Thyroid gland (tissue), 4 donors: ENCODE measurements at regions not wholly inside any gene's neighbourhood (a gene's known extent, or its start where the extent isn't known, plus 50 kb on each side); places are given as distances from the start of the nearest gene placed in this dataset.
"Not testable (repeated sequence)": the region's sequence is repeated elsewhere in the genome, so short reads cannot be mapped to it uniquely, and the experiment has no call there.

Experiments used
- DNase-seq, 2 donors: peaks; one replicate each; pipeline ENCODE4 v3.0.0-alpha.2; 2019
- H3K27ac ChIP-seq, 3 donors: fragments of 200-600 bp; sonication (generic); 1 replicate in 2 of 3; 2 replicates in 1 of 3; pipeline ENCODE4 v1.5.1; 2016 to 2019; ENCODE audit warnings: mild to moderate bottlenecking in 1 of 3, moderate library complexity in 1 of 3
- H3K27me3 ChIP-seq: fragments of 200-600 bp; sonication (generic); one replicate; pipeline ENCODE4 v1.5.1; 2019
- H3K36me3 ChIP-seq, 2 donors: fragments of 200-600 bp; sonication (generic); one replicate each; pipeline ENCODE4 v1.5.1; 2016 to 2019
- H3K4me1 ChIP-seq, 2 donors: fragments of 200-600 bp; sonication (generic); one replicate each; pipeline ENCODE4 v1.5.1; 2017 to 2019
- H3K4me3 ChIP-seq, 3 donors: fragments of 200-600 bp; sonication (generic); replicated peaks in 1 of 3; 1 replicate in 2 of 3; 2 replicates in 1 of 3; pipeline ENCODE4 v1.5.1; 2016; ENCODE audit warnings: mild to moderate bottlenecking in 1 of 3
- H3K9me3 ChIP-seq: fragments of 200-600 bp; sonication (generic); one replicate; pipeline ENCODE4 v1.5.1; 2017
- CTCF ChIP-seq, 6 experiments: fragments of 200-600 bp in 3 of 6; fragments of 450-650 bp in 3 of 6; sonication (generic) in 3 of 6; IDR thresholded peaks; one replicate each; pipeline ENCODE4 v1.5.1; 2016 to 2019; ENCODE audit warnings: antibody characterized with exemption in 6 of 6, mild to moderate bottlenecking in 2 of 6, inconsistent platforms in 1 of 6, moderate library complexity in 1 of 6
- POLR2A ChIP-seq, 2 donors: fragments of 450-650 bp; IDR thresholded peaks; one replicate each; pipeline ENCODE4 v1.6.1; 2017; ENCODE audit warnings: antibody characterized with exemption in 2 of 2, mild to moderate bottlenecking in 2 of 2, moderate library complexity in 1 of 2
- WGBS, 2 donors: methylation state at CpG; one replicate each; pipeline ENCODE4 v1.1.5; 2017; 5-methylcytosine and 5-hydroxymethylcytosine counted together
- intact Hi-C: fragments of 100-400 bp; cut with DNase I; formaldehyde crosslinking; loops from one replicate; pipeline ENCODE4 v1.15.1; 2023

DNA sequence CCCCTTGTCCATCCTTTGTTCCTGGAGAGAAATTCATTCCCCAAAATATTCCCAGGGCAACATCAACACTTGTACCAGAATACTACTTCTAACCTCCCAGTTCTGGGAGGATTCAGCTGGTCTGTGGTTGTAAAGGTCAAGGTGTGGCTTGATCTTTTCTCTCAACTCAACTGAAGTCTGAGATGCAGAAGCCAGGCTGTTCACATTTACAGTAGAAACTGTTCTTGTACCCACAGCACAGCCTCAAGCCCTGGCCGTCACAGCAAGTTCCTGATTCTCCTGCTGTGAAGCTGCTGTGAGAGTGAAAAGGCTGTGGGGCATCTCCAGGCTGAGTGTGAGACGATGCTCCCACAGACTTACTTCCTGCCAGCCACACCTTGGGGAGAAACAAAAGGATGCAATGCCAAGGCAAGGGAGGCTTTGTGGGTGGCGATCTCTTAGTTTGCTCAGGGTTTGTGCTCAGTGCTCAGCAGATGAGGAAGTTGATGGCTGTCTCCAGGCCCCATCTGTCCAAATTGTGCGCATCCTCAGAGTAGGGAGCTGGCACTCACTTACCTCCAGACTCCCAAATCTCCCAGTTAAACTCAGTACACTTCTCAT is 143.9 kb upstream of the FOXA2 start:
- H3K4me1 ChIP-seq: no peaks in the 10 kb centered on the region
- H3K4me3 ChIP-seq: no peak overlapping the region
- H3K27ac ChIP-seq: no peak overlapping the region
- TF ChIP-seq CTCF (IDR thresholded peaks at IDR 0.05) (no peak), POLR2A (IDR thresholded peaks at IDR 0.05) (no peak)
- intact Hi-C loops: no loop called here
- no peaks in the 10 kb centered on the region for H3K36me3 ChIP-seq
- DNase-seq: no peak
- H3K9me3 ChIP-seq: no peaks in the 10 kb centered on the region
- WGBS, 2 donors: 87 to 91% methylated on average over 4 of the region's 4 CpGs
- no peaks in the 10 kb centered on the region for H3K27me3 ChIP-seq

DNA sequence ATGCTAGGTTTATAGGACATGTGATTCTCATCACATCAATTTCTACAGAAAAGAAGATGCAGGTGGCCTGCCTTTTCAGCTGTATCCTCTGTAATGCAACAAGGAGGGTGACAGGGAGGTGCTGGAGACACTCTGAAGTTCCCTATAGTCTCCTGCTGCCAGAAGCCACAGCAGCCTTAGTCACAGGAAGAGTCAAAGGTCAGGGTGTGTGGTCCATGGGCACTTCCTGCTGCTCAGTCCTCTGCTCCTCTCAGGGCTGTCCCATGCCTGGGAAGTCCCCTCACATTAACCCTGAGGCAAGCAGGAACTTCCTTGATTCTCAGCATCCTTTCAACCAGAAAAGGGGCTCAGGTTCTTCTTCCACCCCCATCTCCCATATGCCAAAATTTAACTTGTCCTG is 144.8 kb upstream of the FOXA2 start:
- no peaks in the 10 kb centered on the region for H3K4me1 ChIP-seq
- intact Hi-C loops: no loop called here
- no peak for DNase-seq
- no peaks in the 10 kb centered on the region for H3K9me3 ChIP-seq
- H3K27me3 ChIP-seq: no peaks in the 10 kb centered on the region
- TF ChIP-seq CTCF (IDR thresholded peaks at IDR 0.05): no peak
- no peak for TF ChIP-seq POLR2A (IDR thresholded peaks at IDR 0.05)
- no peak overlapping the region for H3K4me3 ChIP-seq
- no peak overlapping the region for H3K27ac ChIP-seq
- H3K36me3 ChIP-seq: no peaks in the 10 kb centered on the region

GRCh38 chr20:22729616-22730236 is 145.4 kb upstream of the FOXA2 start:
- Histone ChIP-seq H3K27me3 (no peaks in the 10 kb centered on the region), H3K27ac (no peak overlapping the region), H3K36me3 (no peaks in the 10 kb centered on the region), H3K9me3 (no peaks in the 10 kb centered on the region), H3K4me1 (no peaks in the 10 kb centered on the region), H3K4me3 (no peak overlapping the region)
- intact Hi-C loops: no loop called here
- 91 to 92% methylated on average over 8 of the region's 8 CpGs for WGBS, 2 donors
- no peak for TF ChIP-seq POLR2A (IDR thresholded peaks at IDR 0.05)
- TF ChIP-seq CTCF (IDR thresholded peaks at IDR 0.05): no peak
- DNase-seq: no peak

- WGBS, 2 donors: 83 to 96% methylated on average over 2 to 4 of the region's 4 CpGs
- Histone ChIP-seq H3K27ac (no peak overlapping the region), H3K4me1 (no peaks in the 10 kb centered on the region), H3K27me3 (no peaks in the 10 kb centered on the region), H3K36me3 (no peaks in the 10 kb centered on the region), H3K4me3 (no peak overlapping the region), H3K9me3 (no peaks in the 10 kb centered on the region)
- TF ChIP-seq POLR2A (IDR thresholded peaks at IDR 0.05) (no peak), CTCF (IDR thresholded peaks at IDR 0.05) (no peak)
- DNase-seq: no peak
- intact Hi-C loops: no loop called here
These were observed 148.4 kb upstream of the FOXA2 start for GRCh38 chr20:22732751-22733150.

DNA sequence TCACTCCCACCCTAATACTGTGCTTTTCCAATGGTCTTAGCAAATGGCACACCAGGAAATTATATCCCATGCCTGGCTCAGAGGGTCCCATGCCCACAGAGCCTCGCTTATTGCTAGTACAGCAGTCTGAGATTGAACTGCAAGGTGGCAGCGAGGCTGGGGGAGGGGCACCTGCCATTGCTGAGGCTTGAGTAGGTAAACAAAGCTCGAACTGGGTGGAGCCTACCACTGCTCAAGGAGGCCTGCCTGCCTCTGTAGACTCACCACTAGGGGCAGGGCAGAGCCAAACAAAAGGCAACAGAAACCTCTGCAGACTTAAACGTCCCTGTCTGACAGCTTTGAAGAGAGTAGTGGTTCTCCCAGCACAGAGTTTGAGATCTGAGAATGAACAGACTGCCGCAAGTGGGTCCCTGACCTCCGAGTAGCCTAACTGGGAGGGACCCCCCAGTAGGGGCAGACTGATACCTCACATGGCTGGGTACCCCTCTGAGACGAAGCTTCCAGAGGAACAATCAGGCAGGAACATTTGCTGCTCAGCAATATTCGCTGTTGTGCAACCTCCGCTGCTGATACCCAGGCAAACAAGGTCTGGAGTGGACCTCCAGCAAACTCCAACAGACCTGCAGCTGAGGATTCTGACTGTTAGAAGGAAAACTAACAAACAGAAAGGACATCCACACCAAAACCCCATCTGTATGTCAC is 150.7 kb upstream of the FOXA2 start:
- TF ChIP-seq CTCF (IDR thresholded peaks at IDR 0.05): peak in 1 of 6 experiments; percentile 28
- H3K36me3 ChIP-seq, H3K27ac ChIP-seq, H3K4me3 ChIP-seq, intact Hi-C loops, DNase-seq, H3K27me3 ChIP-seq, H3K4me1 ChIP-seq, H3K9me3 ChIP-seq: not testable (repeated sequence)
- WGBS, 2 donors: 79 to 85% methylated on average over 6 to 9 of the region's 9 CpGs
